Keratinocyte (primary cell): ENCODE measurements at regions not wholly inside any gene's neighbourhood (a gene's known extent, or its start where the extent isn't known, plus 50 kb on each side); places are given as distances from the start of the nearest gene placed in this dataset.

Experiments
- DNase-seq: peaks from one replicate; pipeline ENCODE4 v3.0.0-alpha.2; 2011; ENCODE audit warnings: low read depth, missing footprints, low spot score
- FAIRE-seq: peaks from 2 replicates; lab custom pipeline; 2011; peaks lifted over from hg19 to GRCh38; lab: Jason Lieb, UNC
- H2AFZ ChIP-seq: 2 replicates; pipeline ENCODE4 v1.6.0; 2012; ENCODE audit warnings: low read length, control low read depth, inconsistent platforms; ENCODE audit not compliant: control insufficient read depth
- H3K27ac ChIP-seq: 2 replicates; pipeline ENCODE4 v1.5.1; 2011; ENCODE audit warnings: low read length; ENCODE audit not compliant: control insufficient read depth, insufficient read depth
- H3K27me3 ChIP-seq: 3 replicates; pipeline ENCODE4 v1.6.0; 2011; ENCODE audit warnings: low read length; ENCODE audit not compliant: control insufficient read depth, insufficient read depth; ENCODE audit errors: extremely low read depth
- H3K36me3 ChIP-seq, 2 experiments: 2 replicates in 1 of 2; 3 replicates in 1 of 2; pipeline ENCODE4 v1.5.1; 2011; ENCODE audit warnings: low read length in 2 of 2, mild to moderate bottlenecking in 1 of 2; ENCODE audit not compliant: control insufficient read depth in 2 of 2, insufficient read depth in 2 of 2; ENCODE audit errors: extremely low read depth in 1 of 2
- H3K4me1 ChIP-seq: 3 replicates; pipeline ENCODE4 v1.5.1; 2011; ENCODE audit warnings: low read length; ENCODE audit not compliant: control insufficient read depth, insufficient read depth; ENCODE audit errors: extremely low read depth
- H3K4me2 ChIP-seq: 3 replicates; pipeline ENCODE4 v1.6.0; 2011; ENCODE audit warnings: low read depth, low read length; ENCODE audit not compliant: control insufficient read depth, insufficient read depth; ENCODE audit errors: extremely low read depth
- H3K4me3 ChIP-seq, 3 experiments: fragments of 200-600 bp in 1 of 3; sonication (generic) in 1 of 3; 2 replicates in 2 of 3; 3 replicates in 1 of 3; pipeline ENCODE4 v1.5.1; 2011 to 2016; ENCODE audit warnings: low read length in 3 of 3, mild to moderate bottlenecking in 3 of 3, control low read depth in 2 of 3, inconsistent platforms in 1 of 3, low read depth in 1 of 3, mixed read lengths in 1 of 3, mixed run types in 1 of 3, moderate library complexity in 1 of 3; ENCODE audit not compliant: control insufficient read depth in 2 of 3, insufficient read depth in 2 of 3; ENCODE audit errors: extremely low read depth in 1 of 3
- H3K79me2 ChIP-seq: 2 replicates; pipeline ENCODE4 v1.6.0; 2012; ENCODE audit warnings: low read length; ENCODE audit not compliant: control insufficient read depth, insufficient read depth
- H3K9ac ChIP-seq: 3 replicates; pipeline ENCODE4 v1.6.0; 2011; ENCODE audit warnings: low read length; ENCODE audit not compliant: control insufficient read depth, insufficient read depth; ENCODE audit errors: extremely low read depth
- H3K9me1 ChIP-seq: 3 replicates; pipeline ENCODE4 v1.6.0; 2011; ENCODE audit warnings: low read length; ENCODE audit not compliant: control insufficient read depth, insufficient read depth; ENCODE audit errors: extremely low read depth
- H3K9me3 ChIP-seq: 2 replicates; pipeline ENCODE4 v1.5.1; 2012; ENCODE audit warnings: low read depth, low read length; ENCODE audit not compliant: control insufficient read depth
- H4K20me1 ChIP-seq: 3 replicates; pipeline ENCODE4 v1.6.0; 2011; ENCODE audit warnings: low read length; ENCODE audit not compliant: control insufficient read depth, insufficient read depth; ENCODE audit errors: extremely low read depth
- EZH2 ChIP-seq: IDR thresholded peaks from one replicate; pipeline ENCODE4 v1.6.1; 2012; ENCODE audit warnings: inconsistent platforms, mild to moderate bottlenecking, low read length, moderate library complexity
- dilution Hi-C: fragments of 300-500 bp; cut with MboI; formaldehyde crosslinking; loops from one replicate; pipeline ENCODE4 v1.7.0; 2020; ENCODE audit warnings: low sequenced_read_pairs; ENCODE audit not compliant: extremely low pct_ligation_motif_present
- TF ChIP-seq, protein P1 (sequence below), 3 experiments: IDR thresholded peaks in 1 of 3; conservative IDR thresholded peaks in 1 of 3; optimal IDR thresholded peaks in 1 of 3; 2 replicates in 2 of 3; 3 replicates in 1 of 3; pipeline versions ENCODE3 to v1.5.1; 2011; ENCODE audit warnings: low read length in 3 of 3, mild to moderate bottlenecking in 3 of 3, moderate library complexity in 2 of 3, control low read depth in 1 of 3, inconsistent platforms in 1 of 3; ENCODE audit not compliant: insufficient read depth in 2 of 3; ENCODE audit errors: extremely low read depth in 1 of 3

- no peak overlapping the region for H2AFZ ChIP-seq
- no peak overlapping the region for H3K9ac ChIP-seq
- no peaks in the 10 kb centered on the region for H3K27me3 ChIP-seq
- H3K9me1 ChIP-seq, result no peaks in the 10 kb centered on the region
- FAIRE-seq (no peak), DNase-seq (no peak)
- H3K4me2 ChIP-seq, result no peak overlapping the region
- no peaks in the 10 kb centered on the region for H3K79me2 ChIP-seq
- no peak for TF ChIP-seq EZH2
- TF ChIP-seq, protein P1, sequence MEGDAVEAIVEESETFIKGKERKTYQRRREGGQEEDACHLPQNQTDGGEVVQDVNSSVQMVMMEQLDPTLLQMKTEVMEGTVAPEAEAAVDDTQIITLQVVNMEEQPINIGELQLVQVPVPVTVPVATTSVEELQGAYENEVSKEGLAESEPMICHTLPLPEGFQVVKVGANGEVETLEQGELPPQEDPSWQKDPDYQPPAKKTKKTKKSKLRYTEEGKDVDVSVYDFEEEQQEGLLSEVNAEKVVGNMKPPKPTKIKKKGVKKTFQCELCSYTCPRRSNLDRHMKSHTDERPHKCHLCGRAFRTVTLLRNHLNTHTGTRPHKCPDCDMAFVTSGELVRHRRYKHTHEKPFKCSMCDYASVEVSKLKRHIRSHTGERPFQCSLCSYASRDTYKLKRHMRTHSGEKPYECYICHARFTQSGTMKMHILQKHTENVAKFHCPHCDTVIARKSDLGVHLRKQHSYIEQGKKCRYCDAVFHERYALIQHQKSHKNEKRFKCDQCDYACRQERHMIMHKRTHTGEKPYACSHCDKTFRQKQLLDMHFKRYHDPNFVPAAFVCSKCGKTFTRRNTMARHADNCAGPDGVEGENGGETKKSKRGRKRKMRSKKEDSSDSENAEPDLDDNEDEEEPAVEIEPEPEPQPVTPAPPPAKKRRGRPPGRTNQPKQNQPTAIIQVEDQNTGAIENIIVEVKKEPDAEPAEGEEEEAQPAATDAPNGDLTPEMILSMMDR (optimal IDR thresholded peaks at IDR 0.05 in 1 of 3, IDR thresholded peaks at IDR 0.05 in 1 of 3, conservative IDR thresholded peaks at IDR 0.05 in 1 of 3; ENCODE audit: extremely low read depth in 1 of 3, insufficient read depth in 2 of 3, low read length in 3 of 3), result peak in 1 of 3 experiments; percentile 24
- H3K9me3 ChIP-seq, result no peaks in the 10 kb centered on the region
- H3K4me1 ChIP-seq, result no peaks in the 10 kb centered on the region
- no peak overlapping the region for H3K27ac ChIP-seq
- no peaks in the 10 kb centered on the region for H4K20me1 ChIP-seq
- dilution Hi-C loops, result no loop called here
- H3K4me3 ChIP-seq, result no peak overlapping the region
- no peaks in the 10 kb centered on the region for H3K36me3 ChIP-seq
These were observed 251.5 kb downstream of the GPD2 start for GRCh38 chr2:156687715-156688114.

- no peak overlapping the region for H3K4me3 ChIP-seq
- no peak overlapping the region for H3K27ac ChIP-seq
- DNase-seq (no peak), FAIRE-seq (no peak)
- no peaks in the 10 kb centered on the region for H3K9me3 ChIP-seq
- no peaks in the 10 kb centered on the region for H3K4me1 ChIP-seq
- H3K79me2 ChIP-seq, result no peaks in the 10 kb centered on the region
- H2AFZ ChIP-seq, result no peak overlapping the region
- no peaks in the 10 kb centered on the region for H3K9me1 ChIP-seq
- TF ChIP-seq, protein P1 (optimal IDR thresholded peaks at IDR 0.05 in 1 of 3, IDR thresholded peaks at IDR 0.05 in 1 of 3, conservative IDR thresholded peaks at IDR 0.05 in 1 of 3; ENCODE audit: extremely low read depth in 1 of 3, insufficient read depth in 2 of 3, low read length in 3 of 3), result no peak
- no peak for TF ChIP-seq EZH2
- H4K20me1 ChIP-seq, result no peaks in the 10 kb centered on the region
- H3K4me2 ChIP-seq, result no peak overlapping the region
- dilution Hi-C loops, result no loop called here
- H3K9ac ChIP-seq, result no peak overlapping the region
- no peaks in the 10 kb centered on the region for H3K36me3 ChIP-seq
- H3K27me3 ChIP-seq, result no peaks in the 10 kb centered on the region
These were observed 253.8 kb downstream of the GPD2 start for GRCh38 chr2:156689939-156690338.
